ENCODE measurements at regions not wholly inside any gene's neighbourhood (a gene's known extent, or its start where the extent isn't known, plus 50 kb on each side); places are given as distances from the start of the nearest gene placed in this dataset.

GRCh38 chr12:91551242-91551641, 368.6 kb upstream of the DCN start:
- Mint-ChIP-seq H3K9me3 (peaks cover 0 to 3% (median 0%) of the 10 kb centered on the region in 3 donors), H3K4me3 (no peak overlapping the region), H3K36me3 (peaks cover 1% of the 10 kb centered on the region), H3K4me1 (peaks cover 0 to 6% (median 0%) of the 10 kb centered on the region in 3 donors), H3K27me3 (peaks cover 7% of the 10 kb centered on the region), H3K27ac (no peak overlapping the region)

- Mint-ChIP-seq H3K27ac (no peak overlapping the region), H3K4me1 (peaks cover 0 to 1% (median 0%) of the 10 kb centered on the region in 3 donors), H3K4me3 (no peak overlapping the region), H3K9me3 (peaks cover 0 to 2% (median 1%) of the 10 kb centered on the region in 3 donors), H3K36me3 (peaks cover 1% of the 10 kb centered on the region), H3K27me3 (no peaks in the 10 kb centered on the region)
These were observed 360.0 kb upstream of the DCN start for GRCh38 chr12:91542666-91543065.

GRCh38 chr12:91542067-91542466, 359.4 kb upstream of the DCN start:
- Mint-ChIP-seq H3K27ac (no peak overlapping the region), H3K27me3 (no peaks in the 10 kb centered on the region), H3K4me1 (peaks cover 0 to 1% (median 0%) of the 10 kb centered on the region in 3 donors), H3K36me3 (no peaks in the 10 kb centered on the region), H3K9me3 (peaks cover 0 to 2% (median 1%) of the 10 kb centered on the region in 3 donors), H3K4me3 (no peak overlapping the region)

- peaks cover 2% of the 10 kb centered on the region for H3K36me3 Mint-ChIP-seq
- H3K4me3 Mint-ChIP-seq: no peak overlapping the region
- H3K27ac Mint-ChIP-seq: no peak overlapping the region
- peaks cover 0 to 1% (median 0%) of the 10 kb centered on the region in 3 donors for H3K4me1 Mint-ChIP-seq
- peaks cover 1 to 9% (median 6%) of the 10 kb centered on the region in 3 donors for H3K9me3 Mint-ChIP-seq
- peaks cover 2% of the 10 kb centered on the region for H3K27me3 Mint-ChIP-seq
These were observed 355.8 kb upstream of the DCN start for GRCh38 chr12:91538418-91538817.

- Mint-ChIP-seq H3K9me3 (peaks cover 0 to 9% (median 6%) of the 10 kb centered on the region in 3 donors), H3K4me3 (no peak overlapping the region), H3K4me1 (no peaks in the 10 kb centered on the region), H3K27me3 (peaks cover 2% of the 10 kb centered on the region), H3K27ac (no peak overlapping the region), H3K36me3 (peaks cover 2% of the 10 kb centered on the region)
These were observed 350.7 kb upstream of the DCN start for GRCh38 chr12:91533366-91533765.

GRCh38 chr12:91529829-91530228, 347.2 kb upstream of the DCN start:
- H3K27ac Mint-ChIP-seq: no peak overlapping the region
- H3K9me3 Mint-ChIP-seq: peaks cover 0 to 5% (median 4%) of the 10 kb centered on the region in 3 donors
- H3K36me3 Mint-ChIP-seq: peaks cover under 1% of the 10 kb centered on the region
- no peaks in the 10 kb centered on the region for H3K4me1 Mint-ChIP-seq
- H3K27me3 Mint-ChIP-seq: no peaks in the 10 kb centered on the region
- no peak overlapping the region for H3K4me3 Mint-ChIP-seq

- Mint-ChIP-seq H3K4me1 (no peaks in the 10 kb centered on the region), H3K27ac (no peak overlapping the region), H3K27me3 (no peaks in the 10 kb centered on the region), H3K4me3 (no peak overlapping the region), H3K9me3 (peaks cover 0 to 9% (median 0%) of the 10 kb centered on the region in 3 donors), H3K36me3 (no peaks in the 10 kb centered on the region)
These were observed 341.2 kb upstream of the DCN start for GRCh38 chr12:91523831-91524230.

DNA sequence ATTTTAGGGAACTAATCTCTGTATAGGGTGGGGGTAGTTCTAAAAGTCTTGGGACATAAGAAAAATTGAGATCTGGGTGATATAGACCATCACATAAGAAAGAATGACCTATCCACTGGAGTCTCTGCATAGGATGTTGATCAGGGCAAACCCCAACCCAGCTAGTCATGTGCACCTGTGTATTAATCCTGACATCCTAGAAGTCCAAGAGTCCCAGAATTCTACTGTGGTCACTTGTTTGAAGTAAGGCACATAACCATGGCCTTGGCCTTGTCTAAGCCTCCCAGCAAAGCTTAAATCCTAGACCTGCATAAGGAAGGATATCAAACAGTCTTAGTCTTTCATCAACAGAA, 334.1 kb upstream of the DCN start:
- H3K4me3 Mint-ChIP-seq: no peak overlapping the region
- H3K36me3 Mint-ChIP-seq: no peaks in the 10 kb centered on the region
- peaks cover 0 to 5% (median 0%) of the 10 kb centered on the region in 3 donors for H3K9me3 Mint-ChIP-seq
- H3K27ac Mint-ChIP-seq: no peak overlapping the region
- H3K4me1 Mint-ChIP-seq: peaks cover 0 to 1% (median 0%) of the 10 kb centered on the region in 3 donors
- H3K27me3 Mint-ChIP-seq: peaks cover 3% of the 10 kb centered on the region

DNA sequence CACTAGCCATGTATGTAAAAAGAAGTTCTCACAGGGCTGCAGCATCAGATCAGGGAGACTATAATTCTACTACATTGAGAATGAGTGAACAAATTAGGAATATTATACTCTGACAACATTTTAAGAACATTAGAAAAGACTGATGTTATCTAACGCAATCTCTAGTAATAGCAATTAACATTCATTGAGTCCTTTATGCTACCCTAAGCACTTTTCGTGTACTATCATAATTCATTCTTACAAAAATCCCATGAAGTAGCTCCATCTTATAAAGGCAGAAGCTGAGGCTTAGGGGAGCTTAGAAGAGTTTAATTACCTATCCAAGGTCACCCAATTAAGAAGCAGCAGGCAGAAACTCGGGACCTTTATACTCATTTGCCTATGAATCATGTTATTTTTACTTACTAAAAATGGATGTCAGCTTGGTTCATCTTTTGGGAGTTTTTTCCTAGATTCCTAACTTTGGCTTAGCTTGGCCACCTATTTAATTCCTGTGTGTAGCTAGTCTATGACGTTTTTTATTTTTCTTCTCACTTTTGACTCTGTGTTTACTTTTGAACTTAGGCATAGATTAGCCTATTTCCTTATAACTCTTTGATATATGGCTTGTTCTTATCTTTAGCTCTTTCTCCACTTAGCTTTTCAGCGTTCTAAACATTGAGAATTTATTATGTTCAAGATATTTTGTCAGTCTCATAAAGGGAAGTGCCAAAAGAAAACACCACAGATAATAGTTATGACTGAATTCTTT, 333.5 kb upstream of the DCN start:
- peaks cover 4% of the 10 kb centered on the region for H3K27me3 Mint-ChIP-seq
- H3K4me3 Mint-ChIP-seq: no peak overlapping the region
- no peaks in the 10 kb centered on the region for H3K36me3 Mint-ChIP-seq
- H3K27ac Mint-ChIP-seq: no peak overlapping the region
- peaks cover 0 to 1% (median 0%) of the 10 kb centered on the region in 3 donors for H3K4me1 Mint-ChIP-seq
- peaks cover 0 to 5% (median 0%) of the 10 kb centered on the region in 3 donors for H3K9me3 Mint-ChIP-seq

DNA sequence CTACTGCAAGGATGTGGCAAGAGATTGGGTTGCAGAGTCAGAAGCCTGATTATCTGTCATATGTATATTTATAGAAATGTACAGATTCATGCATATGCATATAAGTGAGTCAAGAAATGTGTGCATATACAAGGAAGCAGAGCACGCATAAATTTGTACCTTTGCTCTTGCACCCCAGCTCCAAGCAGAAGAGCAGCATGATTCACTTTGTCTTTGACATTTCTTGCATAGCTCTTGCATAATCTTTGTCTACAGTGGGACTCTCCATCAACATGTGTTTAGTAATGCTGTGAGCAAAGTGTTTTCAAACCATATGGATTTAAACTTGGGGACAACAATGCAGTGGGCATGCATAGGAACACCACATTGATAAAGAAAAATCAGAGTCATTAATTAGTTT, 330.7 kb upstream of the DCN start:
- Mint-ChIP-seq H3K4me1 (peaks cover 0 to 1% (median 0%) of the 10 kb centered on the region in 3 donors), H3K36me3 (no peaks in the 10 kb centered on the region), H3K27me3 (peaks cover 4% of the 10 kb centered on the region), H3K9me3 (no peaks in the 10 kb centered on the region), H3K27ac (no peak overlapping the region), H3K4me3 (no peak overlapping the region)

GRCh38 chr12:91511795-91512420, 329.3 kb upstream of the DCN start:
- peaks cover 4% of the 10 kb centered on the region for H3K27me3 Mint-ChIP-seq

GRCh38 chr12:91507754-91508153, 325.1 kb upstream of the DCN start:
- no peaks in the 10 kb centered on the region for H3K4me1 Mint-ChIP-seq
- H3K9me3 Mint-ChIP-seq: no peaks in the 10 kb centered on the region
- H3K27me3 Mint-ChIP-seq: peaks cover 4% of the 10 kb centered on the region
- H3K27ac Mint-ChIP-seq: no peak overlapping the region
- no peaks in the 10 kb centered on the region for H3K36me3 Mint-ChIP-seq
- H3K4me3 Mint-ChIP-seq: no peak overlapping the region

More at GRCh38 chr12:91511795-91512420, 329.3 kb upstream of the DCN start:
- Mint-ChIP-seq H3K9me3 (no peaks in the 10 kb centered on the region), H3K4me3 (no peak overlapping the region), H3K36me3 (no peaks in the 10 kb centered on the region), H3K4me1 (peaks cover 0 to 1% (median 0%) of the 10 kb centered on the region in 3 donors), H3K27ac (no peak overlapping the region)

DNA sequence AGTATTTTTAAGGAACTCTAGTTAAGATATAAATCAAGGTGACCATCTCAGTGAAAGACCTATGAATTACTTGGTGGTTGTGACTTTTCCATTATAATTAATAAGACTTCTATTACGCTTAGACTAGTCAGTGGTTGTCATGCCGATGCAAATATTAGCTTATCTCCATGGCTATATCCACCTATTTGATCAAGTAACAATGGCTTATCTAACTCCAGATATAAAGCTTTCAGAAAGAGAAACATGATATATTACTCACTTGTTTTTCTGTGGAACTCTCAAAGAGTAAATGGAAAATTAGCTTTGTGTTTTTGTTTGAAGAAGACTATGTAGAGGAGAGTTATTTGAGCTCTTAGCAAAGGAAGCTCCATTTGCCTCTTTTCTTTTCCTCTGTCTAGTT, 323.8 kb upstream of the DCN start:
- H3K9me3 Mint-ChIP-seq: no peaks in the 10 kb centered on the region
- H3K27ac Mint-ChIP-seq: no peak overlapping the region
- peaks cover under 1% of the 10 kb centered on the region for H3K27me3 Mint-ChIP-seq
- H3K4me1 Mint-ChIP-seq: no peaks in the 10 kb centered on the region
- no peaks in the 10 kb centered on the region for H3K36me3 Mint-ChIP-seq
- H3K4me3 Mint-ChIP-seq: no peak overlapping the region

DNA sequence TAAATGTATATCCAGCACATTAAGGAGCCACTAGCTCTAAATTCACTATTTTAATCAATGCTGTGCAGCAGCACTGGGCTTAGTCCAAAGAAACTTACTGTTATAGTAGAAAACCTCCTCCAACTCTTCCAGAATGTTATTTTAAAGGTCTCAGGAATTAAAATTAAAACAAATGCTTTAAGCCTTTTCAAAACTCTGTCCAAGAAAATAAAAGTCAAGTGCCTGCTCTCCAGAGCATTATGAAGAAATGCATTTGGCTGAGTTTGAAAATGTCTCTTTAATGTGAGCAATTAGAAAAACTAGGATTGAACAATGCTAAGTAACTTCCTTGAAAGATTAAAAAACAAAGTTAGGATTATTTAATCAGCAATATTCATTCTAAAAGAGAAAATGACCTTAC, 322.4 kb upstream of the DCN start:
- Mint-ChIP-seq H3K9me3 (no peaks in the 10 kb centered on the region), H3K27me3 (peaks cover 1% of the 10 kb centered on the region), H3K4me3 (no peak overlapping the region)

DNA sequence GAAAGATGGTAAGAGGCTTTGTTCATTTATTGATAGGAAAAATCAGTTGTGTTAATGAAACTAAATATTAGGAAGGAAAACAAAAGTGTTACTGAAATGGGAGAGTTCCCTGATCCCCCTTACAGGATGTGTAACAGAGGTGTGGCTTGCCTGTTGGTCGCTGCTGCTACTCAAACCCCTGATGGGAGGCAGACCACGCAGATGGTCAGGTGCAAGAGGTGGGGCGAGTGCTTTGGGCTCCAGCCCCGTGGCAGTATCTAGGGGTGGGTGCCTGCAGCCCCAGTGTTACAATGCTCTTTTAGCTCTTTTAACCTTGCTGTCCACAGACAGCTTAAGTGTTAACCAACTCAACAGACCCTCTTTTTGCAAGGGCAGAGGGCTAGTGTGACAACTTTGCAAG, 319.6 kb upstream of the DCN start:
- Mint-ChIP-seq H3K36me3 (no peaks in the 10 kb centered on the region), H3K4me1 (no peaks in the 10 kb centered on the region), H3K27me3 (peaks cover 1% of the 10 kb centered on the region), H3K9me3 (no peaks in the 10 kb centered on the region), H3K27ac (no peak overlapping the region), H3K4me3 (no peak overlapping the region)

More for the DNA sequence above, 322.4 kb upstream of the DCN start:
- Mint-ChIP-seq H3K36me3 (no peaks in the 10 kb centered on the region), H3K27ac (no peak overlapping the region), H3K4me1 (no peaks in the 10 kb centered on the region)

GRCh38 chr12:91496337-91496736, 313.7 kb upstream of the DCN start:
- Mint-ChIP-seq H3K9me3 (no peaks in the 10 kb centered on the region), H3K4me1 (no peaks in the 10 kb centered on the region), H3K36me3 (no peaks in the 10 kb centered on the region), H3K4me3 (no peak overlapping the region), H3K27me3 (peaks cover 1% of the 10 kb centered on the region), H3K27ac (no peak overlapping the region)
